Stimulated activated CD8-positive, alpha-beta memory T cell treated with anti-CD3 and anti-CD28 coated beads, Interleukin-7, amount 100 ng/mL, for 24 hours (primary cell): ENCODE measurements at regions not wholly inside any gene's neighbourhood (a gene's known extent, or its start where the extent isn't known, plus 50 kb on each side); places are given as distances from the start of the nearest gene placed in this dataset.
"Not testable (repeated sequence)": the region's sequence is repeated elsewhere in the genome, so short reads cannot be mapped to it uniquely, and the experiment has no call there.

Experiments
- DNase-seq: peaks from one replicate; pipeline ENCODE4 v3.0.0-alpha.2; 2020; ENCODE audit warnings: low read depth

DNA sequence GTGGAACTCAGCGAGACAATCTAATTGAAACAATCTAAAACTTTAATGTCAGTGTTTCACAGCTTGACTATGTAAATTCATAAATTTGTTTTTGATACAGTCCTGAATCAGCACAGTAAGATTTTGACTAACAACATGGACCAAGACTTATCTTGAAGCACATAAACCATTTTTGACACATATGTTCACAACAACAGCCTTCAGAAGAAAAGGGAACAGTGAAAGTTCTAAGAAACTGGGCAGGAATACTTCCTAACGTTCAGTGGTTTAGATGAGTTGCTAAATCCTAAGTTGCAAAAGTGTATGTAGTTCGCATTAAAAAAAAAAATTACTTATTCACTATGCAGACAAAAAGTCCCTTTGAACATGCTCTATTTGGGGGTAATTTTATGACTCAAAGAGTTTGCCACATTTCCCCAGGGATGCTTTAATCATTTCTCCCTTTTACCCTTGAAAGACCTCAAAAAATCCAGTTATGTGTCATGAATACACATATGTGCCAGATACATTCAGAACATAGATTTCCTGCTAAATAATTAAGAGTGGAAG lies 120.2 kb downstream of the MRPL39 start:
- no peak for DNase-seq

DNA sequence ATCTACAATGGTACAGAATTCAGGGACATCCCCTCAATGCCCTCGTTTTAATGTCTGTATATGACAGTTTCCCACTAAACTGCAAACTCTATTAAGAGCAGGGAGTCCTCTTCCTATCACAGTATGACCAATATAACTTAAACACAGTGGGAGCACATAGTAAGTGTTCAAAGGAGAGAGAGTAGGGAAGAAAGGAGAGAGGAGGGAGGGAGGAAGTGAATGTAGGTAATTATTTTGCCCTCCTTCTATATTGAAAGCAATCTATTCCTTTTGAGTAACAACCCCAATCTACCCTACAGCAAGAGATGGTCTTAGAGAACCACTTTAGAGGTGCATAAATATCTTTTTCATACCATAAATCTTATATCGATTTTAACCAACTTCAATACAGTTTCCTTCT lies 121.4 kb downstream of the MRPL39 start:
- no peak for DNase-seq

DNA sequence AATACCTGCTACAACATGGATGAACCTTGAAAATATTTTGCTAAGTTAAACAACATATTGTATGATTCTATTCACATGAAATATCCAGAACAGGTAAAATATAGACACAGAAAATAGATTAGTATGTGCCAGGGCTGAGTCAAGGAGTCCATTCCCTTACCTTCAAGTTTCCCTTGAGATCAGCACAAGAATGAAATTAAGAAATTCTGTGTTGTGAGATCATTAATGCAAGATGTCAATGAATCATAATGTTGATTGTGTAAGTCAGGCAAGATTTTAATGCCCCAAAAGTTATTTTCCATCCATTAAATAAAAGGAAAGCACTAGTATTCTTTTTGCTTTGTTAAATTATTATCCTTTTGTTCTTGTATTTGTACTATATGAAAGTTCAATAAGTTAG lies 139.4 kb downstream of the MRPL39 start:
- DNase-seq: no peak

DNA sequence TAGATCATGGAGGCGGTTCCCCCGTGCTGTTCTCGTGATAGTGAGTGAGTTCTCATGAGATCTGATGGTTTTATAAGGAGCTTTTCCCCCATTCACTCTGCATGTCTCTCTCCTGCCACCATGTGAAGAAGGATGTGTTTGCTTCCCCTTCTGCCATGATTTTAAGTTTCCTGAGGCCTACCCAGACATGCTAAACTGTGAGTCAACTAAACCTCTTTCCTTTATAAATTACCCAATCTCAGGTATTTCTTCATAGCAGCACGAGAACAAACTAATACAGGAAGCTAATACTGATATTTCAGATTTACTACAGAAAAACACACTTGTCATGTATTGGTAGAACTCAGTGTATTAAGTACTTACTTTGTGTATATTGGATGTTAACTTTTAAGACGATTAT lies 140.2 kb downstream of the MRPL39 start:
- DNase-seq: not testable (repeated sequence)

DNA sequence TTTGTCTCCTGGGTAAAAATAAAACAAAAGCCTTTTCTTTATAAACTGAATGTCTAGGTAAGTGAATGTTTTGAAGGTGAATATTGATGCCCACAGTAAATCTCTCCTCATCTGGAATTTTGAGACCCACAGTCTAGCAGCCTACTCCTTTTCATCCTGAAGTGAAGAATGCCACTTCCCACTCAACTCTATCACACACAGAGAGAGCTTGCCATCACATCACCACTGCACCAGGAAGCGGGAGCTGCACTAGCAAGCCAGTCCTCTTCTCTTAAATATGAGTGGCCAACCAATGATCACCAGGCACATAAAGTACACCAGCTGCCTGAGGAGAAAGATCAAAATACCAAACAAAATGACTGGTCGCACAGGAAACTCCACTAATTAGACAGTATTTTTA lies 140.8 kb downstream of the MRPL39 start:
- DNase-seq: no peak

DNA sequence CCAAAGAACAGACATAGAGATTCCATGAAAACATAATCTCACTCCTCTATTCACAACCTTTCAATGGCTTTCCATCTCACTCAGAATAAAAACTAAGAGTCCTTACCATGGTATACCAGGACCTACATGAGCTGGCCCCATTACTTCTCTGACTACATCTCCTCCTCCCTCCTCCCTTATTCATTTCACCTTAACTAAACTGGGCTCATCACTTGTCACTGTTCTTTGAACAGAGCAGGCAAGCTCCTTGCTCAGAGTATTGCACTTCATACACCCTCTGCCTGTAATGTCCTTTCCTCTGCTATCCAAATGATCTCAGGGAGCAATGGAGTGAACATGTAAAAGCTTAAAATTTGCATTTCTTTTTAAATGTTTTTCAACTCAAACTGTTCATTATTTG lies 142.0 kb downstream of the MRPL39 start:
- no peak for DNase-seq

DNA sequence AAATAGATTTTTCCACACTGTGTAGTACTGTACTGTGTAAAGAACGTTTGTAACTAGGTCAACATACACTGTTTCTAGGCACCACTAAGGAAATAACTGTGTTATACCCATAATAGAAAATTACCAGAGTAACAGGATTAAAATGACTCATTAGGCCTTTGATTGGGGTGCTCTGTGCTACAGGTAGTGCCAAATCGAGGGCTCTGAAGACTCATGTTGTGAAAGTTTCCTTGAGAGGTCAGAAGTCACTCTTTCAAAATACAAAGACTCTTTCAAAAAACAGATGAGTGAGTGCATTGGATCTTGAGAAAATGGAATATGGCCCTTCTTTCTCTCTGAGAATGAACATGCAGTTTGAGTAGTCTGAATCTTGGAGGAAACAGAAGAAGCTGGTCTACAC lies 143.0 kb downstream of the MRPL39 start:
- no peak for DNase-seq

DNA sequence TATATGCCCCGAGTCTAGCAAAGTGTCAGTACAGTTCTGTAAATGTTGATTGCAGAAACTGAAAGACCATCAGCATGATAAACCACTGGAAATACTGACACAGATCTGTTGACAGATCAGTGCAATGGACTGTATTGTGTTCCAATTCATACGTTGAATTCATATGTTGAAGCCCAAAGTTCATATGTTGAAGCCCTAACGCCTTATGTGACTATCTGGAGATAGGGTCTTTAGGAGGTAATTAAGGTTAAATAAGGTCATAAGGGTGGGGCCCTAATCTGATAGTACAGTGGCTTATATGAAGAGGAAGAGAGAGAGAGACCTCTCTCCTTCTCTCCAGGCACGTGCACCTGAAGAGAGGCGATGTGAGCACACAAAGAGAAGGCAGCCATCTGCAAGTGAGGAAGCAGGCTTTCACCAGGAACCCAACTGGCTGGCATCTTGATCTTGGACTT lies 144.7 kb downstream of the MRPL39 start:
- no peak for DNase-seq

DNA sequence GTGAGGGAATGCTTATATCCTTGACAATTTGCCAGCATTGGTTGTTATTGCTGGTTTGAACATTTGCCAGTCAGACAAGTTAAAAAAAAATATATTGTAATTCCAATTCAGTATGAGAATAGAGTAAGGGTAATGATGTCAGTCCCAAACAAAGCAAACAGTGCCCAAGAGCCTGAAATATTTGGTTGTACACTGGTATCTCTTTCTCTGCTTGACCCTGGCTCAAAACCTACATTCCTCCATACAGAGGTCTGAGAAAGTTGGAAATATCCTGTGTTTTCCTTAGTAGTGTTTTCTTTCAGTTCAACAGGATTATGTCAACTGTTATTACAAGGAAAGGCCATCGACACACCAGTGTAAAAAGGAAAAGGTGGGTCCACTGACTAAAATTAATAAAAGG lies 145.6 kb downstream of the MRPL39 start:
- DNase-seq: no peak

DNA sequence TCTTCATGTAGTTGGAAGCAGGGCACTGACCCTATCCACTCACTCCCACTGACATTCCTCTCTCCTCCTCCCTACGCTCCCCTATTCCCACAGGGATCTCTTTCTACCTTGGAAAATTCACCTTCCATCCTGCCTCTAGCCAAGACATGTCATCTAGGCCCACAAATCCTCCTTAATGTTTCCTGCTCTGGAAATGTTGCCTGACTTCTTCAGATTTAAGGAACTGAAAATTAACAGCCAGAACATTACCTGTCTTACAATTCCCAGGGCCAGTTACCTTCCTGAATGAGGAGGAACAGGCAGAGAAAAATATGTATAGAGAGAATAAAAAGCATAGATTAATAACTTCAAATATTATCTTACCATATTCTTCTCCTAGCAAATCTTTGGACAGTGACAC lies 147.3 kb downstream of the MRPL39 start:
- no peak for DNase-seq

DNA sequence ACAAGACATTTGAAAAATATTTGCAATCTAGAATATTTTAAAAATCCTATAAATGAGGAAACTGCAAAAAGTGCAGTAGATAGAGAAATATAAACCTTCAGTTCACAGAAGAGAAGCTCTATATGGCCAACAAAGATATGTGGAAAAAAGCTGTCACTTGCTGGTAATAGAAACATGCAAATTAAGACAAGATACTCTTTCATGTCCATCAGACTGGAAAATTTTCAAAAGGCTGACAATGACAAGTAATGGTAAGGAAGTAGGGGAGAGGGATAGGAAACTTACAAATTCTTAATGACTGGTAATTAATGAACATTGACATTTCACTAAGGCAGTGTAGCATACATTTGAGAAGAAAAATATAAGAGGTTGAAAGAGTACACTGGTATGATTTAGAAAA lies 147.9 kb downstream of the MRPL39 start:
- DNase-seq: no peak

DNA sequence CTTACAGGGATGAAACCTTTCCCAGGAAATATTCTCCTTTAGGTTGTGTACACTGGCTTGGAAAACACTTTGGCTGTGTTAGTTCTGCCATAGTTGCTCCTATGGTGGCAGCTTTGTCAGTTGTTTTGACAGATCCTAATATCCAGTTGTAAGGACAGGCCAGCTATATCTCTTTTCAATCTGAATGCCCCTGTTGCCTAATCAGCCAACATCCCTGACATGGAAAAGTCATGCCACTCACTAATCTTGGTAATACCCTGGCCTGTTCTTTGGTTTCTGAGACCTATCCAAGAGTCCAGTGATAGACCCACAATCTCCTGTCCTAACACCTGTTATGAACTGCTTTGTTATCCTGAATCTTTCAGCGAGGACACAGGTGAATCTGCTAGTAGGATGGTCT lies 148.8 kb downstream of the MRPL39 start:
- no peak for DNase-seq

DNA sequence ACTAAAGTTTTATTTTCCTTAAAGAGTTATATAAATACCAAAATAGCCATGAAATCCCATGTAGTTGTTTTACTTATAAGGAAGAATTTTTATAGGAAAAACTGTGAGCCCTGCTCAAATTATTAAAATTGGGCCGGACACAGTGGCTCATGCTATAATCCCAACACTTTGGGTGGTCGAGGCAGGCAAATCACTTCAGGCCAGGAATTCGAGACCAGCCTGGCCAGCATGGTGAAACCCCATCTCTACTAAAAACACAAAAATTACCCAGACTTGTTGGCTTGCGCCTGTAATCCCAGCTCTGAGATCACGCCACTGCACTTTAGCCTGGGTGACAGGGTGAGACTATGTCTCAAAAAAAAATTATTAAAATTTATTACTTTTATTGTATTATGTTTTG lies 149.3 kb downstream of the MRPL39 start:
- DNase-seq: no peak

DNA sequence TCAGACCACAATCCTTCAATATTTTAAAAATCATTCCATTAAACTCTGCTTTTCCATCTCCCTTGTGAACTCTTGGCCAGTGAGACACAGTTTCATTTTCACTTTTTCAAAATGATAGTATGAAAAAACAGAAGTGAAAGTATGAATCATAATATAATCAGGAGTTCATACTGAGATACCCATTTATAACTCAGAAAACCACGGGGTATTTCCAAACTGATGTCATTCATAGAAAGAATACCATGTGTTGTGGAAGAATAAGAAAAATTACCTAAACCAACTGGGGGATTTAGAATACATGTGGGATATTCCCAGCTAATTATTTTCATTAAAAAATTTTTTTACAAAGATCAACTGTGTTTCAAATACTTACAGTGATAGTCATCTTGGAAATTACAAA lies 149.9 kb downstream of the MRPL39 start:
- DNase-seq: no peak

DNA sequence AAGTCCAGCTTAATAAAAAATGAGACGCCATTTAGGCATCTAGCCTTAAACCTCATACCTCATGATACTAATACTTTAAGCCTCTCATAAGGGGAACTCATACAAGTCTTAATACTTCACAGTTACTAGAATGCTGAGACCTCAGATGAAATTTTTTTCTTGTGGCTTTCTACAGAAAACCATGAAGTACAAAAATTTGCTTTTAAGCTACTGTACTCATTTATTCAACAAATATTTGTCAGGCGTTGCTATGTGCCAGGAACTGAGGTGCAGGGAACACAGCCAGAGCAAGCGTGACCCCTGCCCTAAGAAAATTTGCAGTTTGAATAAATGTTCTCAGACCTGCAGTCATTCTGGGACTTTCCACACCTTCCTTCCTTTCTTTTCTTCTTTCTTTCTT lies 150.6 kb downstream of the MRPL39 start:
- no peak for DNase-seq

DNA sequence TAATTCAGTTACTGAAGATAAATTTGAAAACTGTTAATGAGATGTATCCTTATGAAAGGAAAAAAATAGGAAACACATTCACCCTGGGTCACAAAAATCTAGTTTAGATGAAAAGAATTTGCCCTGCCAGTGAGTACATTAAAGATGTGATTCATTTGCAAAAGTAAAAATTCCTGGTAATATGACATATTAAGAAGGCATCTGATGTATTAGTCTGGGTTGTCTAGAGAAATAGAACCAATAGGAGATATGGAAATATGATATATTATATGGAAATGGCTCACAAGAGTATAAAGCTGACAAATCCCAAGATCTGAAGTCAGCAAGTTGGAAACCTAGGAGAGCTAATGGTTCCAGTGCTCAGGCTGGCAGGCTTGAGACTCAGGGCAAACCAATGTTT lies 153.8 kb downstream of the MRPL39 start:
- DNase-seq: no peak

DNA sequence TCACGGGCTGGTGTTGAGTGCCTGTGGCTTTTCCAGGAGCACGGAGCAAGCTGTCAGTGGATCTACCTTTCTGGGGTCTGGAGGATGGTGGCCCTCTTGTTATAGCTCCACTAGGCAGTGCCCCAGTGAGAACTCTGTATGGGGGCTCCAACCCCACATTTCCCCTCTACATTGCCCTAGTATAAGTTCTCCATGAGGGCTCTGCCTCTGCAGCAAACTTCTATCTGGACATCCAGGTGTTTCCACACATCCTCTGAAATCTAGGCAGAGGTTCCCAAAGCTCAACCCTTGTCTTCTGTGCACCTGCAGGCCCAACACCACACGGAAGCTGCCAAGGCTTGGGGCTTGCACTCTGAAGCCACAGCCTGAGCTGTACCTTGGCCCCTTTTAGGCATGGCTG lies 157.3 kb downstream of the MRPL39 start:
- no peak for DNase-seq

DNA sequence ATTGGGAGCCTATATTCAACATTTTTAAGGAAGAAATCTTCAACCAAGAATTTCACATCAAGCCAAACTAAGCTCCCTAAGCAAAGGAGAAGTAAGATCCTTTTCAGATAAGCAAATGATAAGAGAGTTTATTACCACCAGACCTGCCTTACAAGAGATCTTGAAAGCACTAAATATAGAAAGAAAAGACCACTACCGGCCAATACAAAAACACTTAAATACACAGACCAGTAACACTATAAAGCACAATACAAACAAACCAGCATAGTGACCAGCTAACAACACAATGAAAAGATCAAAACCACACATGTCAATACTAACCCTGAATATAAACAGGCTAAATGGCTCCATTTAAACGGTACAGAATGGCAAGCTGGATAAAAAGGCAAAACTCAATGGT lies 165.4 kb downstream of the MRPL39 start:
- no peak for DNase-seq

DNA sequence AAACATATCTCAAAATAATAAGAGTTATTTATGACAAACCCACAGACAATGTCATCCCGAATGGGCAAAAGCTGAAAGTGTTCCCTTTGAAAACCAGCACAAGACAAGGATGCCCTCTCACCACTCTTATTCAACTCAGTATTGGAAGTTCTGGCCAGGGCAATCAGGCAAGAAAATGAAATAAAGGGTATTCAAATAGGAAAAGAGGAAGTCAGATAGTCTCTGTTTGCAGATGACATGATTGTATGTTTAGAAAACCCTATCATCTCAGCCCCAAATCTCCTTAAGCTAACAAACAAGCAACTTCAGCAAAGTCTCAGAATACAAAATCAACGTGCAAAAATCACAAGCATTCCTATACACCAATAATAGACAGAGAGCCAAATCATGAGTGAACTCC lies 169.8 kb downstream of the MRPL39 start:
- DNase-seq: not testable (repeated sequence)

DNA sequence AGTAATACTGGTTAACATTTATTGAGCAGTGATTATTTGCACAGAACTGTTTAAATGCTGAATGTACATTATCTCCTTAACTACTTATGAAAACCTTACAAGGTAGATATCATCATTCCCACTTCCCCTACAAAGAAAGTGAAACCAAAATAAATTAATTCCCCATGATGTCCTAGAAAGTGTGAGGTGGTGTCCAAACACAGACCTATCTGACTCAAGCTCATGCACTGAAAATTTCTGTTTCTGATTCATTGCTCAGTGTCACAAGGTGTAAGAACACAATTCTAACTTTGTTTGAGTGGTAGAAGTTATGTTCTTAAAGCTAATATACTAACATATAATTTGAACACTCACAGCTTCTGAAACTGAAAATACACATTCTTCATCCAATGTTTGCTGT lies 178.7 kb downstream of the MRPL39 start:
- DNase-seq: no peak

DNA sequence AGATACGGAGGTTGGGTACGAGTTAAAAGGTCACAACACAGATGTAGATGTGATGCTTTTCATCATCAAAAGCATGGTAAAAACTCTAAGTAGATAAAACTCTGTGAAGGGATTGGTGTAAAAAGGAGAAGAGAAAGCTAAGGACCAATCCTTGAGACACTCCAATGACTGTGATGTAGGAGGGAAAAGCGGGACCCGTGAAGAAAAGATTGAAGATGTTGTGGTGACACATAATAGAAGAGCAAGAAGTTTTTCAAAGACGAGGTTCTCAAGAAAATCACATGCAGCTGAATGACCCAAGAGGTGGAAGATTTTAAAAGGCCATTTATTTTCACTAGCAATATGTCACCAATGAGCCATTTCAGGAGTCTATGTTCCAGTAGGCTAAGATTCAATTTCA lies 179.5 kb downstream of the MRPL39 start:
- no peak for DNase-seq

DNA sequence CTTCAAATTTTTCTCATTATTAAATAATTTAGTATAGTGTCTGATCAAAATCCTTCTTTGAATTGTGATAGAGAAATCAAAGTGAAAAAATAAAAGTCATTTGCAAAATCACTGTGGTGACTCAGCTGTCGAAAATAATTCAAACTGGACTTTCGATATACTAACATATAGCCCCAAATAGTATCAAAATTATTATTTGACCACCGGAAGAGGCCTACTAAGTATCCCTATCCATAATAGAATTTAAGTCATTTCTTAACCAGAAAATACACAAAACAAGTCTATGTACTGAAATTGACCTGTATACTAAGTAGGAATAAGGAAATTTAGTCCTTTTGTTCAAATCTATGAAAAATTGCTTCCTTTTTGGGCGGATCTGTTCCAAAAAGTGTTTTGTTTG lies 180.7 kb downstream of the MRPL39 start:
- no peak for DNase-seq

DNA sequence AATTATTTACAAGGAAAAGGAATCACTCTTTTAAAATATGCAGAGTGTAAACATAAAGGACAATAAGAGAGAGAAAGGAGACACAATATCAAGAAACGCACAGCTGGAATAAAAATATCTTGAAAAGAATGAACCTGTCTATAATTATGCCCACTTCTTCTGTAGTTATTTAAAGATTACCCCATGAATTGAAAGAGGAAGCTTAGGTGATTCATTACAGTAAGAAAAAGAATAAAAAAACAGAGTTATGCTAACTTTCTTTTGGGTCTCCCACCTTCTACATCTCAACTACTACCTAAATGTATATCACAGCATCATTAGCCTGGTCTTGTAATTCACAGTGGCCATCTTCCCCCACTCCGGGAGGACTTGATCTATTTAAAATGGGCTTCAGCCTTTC lies 182.1 kb downstream of the MRPL39 start:
- no peak for DNase-seq

DNA sequence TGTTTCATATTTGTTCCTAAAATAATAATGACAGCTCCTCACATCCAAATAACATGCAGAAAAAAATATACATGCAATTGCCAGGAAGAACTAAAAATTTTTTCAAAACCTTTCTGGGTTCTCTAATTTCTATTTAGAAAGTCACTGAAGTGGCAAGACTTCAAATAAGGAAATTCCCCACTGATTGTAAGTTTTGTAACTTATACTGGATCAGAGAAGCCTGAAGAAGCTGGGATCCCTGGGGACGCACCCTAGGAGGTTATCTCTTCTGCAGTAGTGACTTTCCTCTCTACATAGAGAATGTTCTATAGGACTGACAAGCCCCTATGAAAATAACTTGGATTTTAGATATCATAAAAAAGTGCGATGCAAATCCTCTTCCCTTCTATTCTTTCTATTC lies 182.6 kb downstream of the MRPL39 start:
- no peak for DNase-seq

DNA sequence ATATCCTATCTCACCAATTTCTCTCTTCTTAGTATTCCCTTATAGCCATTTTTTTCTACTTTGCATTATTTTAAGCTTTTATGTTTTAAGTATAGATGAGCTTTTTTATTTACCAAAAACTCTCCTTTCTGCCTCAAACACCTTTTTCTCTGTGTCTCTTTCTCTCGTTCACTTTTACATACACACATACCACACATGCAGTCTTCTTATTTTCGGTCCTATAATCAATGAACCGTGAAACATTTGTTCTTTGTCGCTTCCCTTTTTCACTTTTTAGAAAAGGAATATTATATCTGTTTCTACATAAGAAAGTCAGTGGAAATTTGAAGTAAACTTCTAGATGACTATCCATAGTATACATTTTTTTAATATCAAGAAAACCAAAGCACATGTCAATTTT lies 183.2 kb downstream of the MRPL39 start:
- DNase-seq: no peak
